CD4-positive, alpha-beta T cell (primary cell): ENCODE measurements at regions not wholly inside any gene's neighbourhood (a gene's known extent, or its start where the extent isn't known, plus 50 kb on each side); places are given as distances from the start of the nearest gene placed in this dataset.

ENCODE experiments used
- ATAC-seq: fragments of 200-7000 bp; cut with Tn5 transposase; one replicate; pipeline ENCODE4 v1.10.0; 2022; ENCODE audit warnings: mild to moderate bottlenecking; ENCODE audit not compliant: poor library complexity
- CTCF ChIA-PET: fragments of 350-600 bp; sonication (Branson Sonifier 250); formaldehyde crosslinking; loops from one replicate; lab custom pipeline; 2021; ENCODE audit warnings: antibody characterized with exemption, inconsistent platforms; lab: Charles Lee
- POLR2A ChIA-PET: fragments of 350-600 bp; sonication (Branson Sonifier 250); formaldehyde crosslinking; loops from one replicate; lab custom pipeline; 2021; ENCODE audit warnings: antibody characterized with exemption, inconsistent platforms; lab: Charles Lee
- DNase-seq, 14 experiments: peaks; one replicate each; pipeline ENCODE4 v3.0.0-alpha.2; 2013 to 2020; ENCODE audit warnings: mixed read lengths in 2 of 14
- H3K27ac ChIP-seq, 2 donors: one replicate each; pipeline versions ENCODE4 v1.5.1 to v1.7.0; 2013; ENCODE audit warnings: low read length in 2 of 2, low read depth in 1 of 2, mild to moderate bottlenecking in 1 of 2
- H3K27me3 ChIP-seq, 2 experiments: 1 replicate in 1 of 2; 2 replicates in 1 of 2; pipeline versions ENCODE4 v1.6.1 to v1.7.0; 2013; ENCODE audit warnings: low read length in 2 of 2, control low read depth in 1 of 2, mild to moderate bottlenecking in 1 of 2, moderate library complexity in 1 of 2; ENCODE audit not compliant: insufficient read depth in 2 of 2, control insufficient read depth in 1 of 2
- H3K36me3 ChIP-seq: one replicate; pipeline ENCODE4 v1.6.1; 2013; ENCODE audit warnings: low read length, control low read depth; ENCODE audit not compliant: insufficient read depth
- H3K4me1 ChIP-seq: one replicate; pipeline ENCODE4 v1.6.1; 2013; ENCODE audit warnings: low read length, control low read depth; ENCODE audit not compliant: insufficient read depth
- H3K4me3 ChIP-seq: one replicate; pipeline ENCODE4 v1.5.1; 2013; ENCODE audit warnings: mild to moderate bottlenecking, low read length, moderate library complexity
- H3K9me3 ChIP-seq, 2 experiments: 1 replicate in 1 of 2; 2 replicates in 1 of 2; pipeline versions ENCODE4 v1.6.1 to v1.7.0; 2013; ENCODE audit warnings: low read length in 2 of 2, mild to moderate bottlenecking in 2 of 2, control low read depth in 1 of 2, moderate library complexity in 1 of 2; ENCODE audit not compliant: control insufficient read depth in 1 of 2, insufficient read depth in 1 of 2
- H3K27ac Mint-ChIP-seq: one replicate; pipeline ENCODE4 v1.8.0; 2020; ENCODE audit warnings: mixed read lengths
- H3K27me3 Mint-ChIP-seq: one replicate; pipeline ENCODE4 v1.8.0; 2021; ENCODE audit warnings: mixed read lengths
- H3K36me3 Mint-ChIP-seq: one replicate; pipeline ENCODE4 v1.8.0; 2021; ENCODE audit warnings: low read depth, mixed read lengths
- H3K4me1 Mint-ChIP-seq: one replicate; pipeline ENCODE4 v1.8.0; 2021; ENCODE audit warnings: low read depth, mixed read lengths
- H3K4me3 Mint-ChIP-seq: one replicate; pipeline ENCODE4 v1.8.0; 2020; ENCODE audit warnings: mild to moderate bottlenecking, mixed read lengths
- H3K9me3 Mint-ChIP-seq: one replicate; pipeline ENCODE4 v1.8.0; 2020; ENCODE audit warnings: mixed read lengths
- intact Hi-C, 2 experiments: fragments of 100-400 bp; cut with DNase I in 1 of 2; cut with micrococcal nuclease in 1 of 2; formaldehyde crosslinking; loops; one replicate each; pipeline versions ENCODE4 v1.15.1 to v1.9.0; 2023 to 2025; cut with DNase I, micrococcal nuclease
- TF ChIP-seq, protein P1 (sequence below): fragments of 200-600 bp; IDR thresholded peaks from one replicate; pipeline ENCODE4 v1.8.0; 2022; ENCODE audit warnings: antibody characterized with exemption, mild to moderate bottlenecking

GRCh38 chr7:28277958-28278357, 97.4 kb upstream of the JAZF1 start:
- intact Hi-C loops: no loop called here
- TF ChIP-seq, protein P1, sequence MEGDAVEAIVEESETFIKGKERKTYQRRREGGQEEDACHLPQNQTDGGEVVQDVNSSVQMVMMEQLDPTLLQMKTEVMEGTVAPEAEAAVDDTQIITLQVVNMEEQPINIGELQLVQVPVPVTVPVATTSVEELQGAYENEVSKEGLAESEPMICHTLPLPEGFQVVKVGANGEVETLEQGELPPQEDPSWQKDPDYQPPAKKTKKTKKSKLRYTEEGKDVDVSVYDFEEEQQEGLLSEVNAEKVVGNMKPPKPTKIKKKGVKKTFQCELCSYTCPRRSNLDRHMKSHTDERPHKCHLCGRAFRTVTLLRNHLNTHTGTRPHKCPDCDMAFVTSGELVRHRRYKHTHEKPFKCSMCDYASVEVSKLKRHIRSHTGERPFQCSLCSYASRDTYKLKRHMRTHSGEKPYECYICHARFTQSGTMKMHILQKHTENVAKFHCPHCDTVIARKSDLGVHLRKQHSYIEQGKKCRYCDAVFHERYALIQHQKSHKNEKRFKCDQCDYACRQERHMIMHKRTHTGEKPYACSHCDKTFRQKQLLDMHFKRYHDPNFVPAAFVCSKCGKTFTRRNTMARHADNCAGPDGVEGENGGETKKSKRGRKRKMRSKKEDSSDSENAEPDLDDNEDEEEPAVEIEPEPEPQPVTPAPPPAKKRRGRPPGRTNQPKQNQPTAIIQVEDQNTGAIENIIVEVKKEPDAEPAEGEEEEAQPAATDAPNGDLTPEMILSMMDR: no peak
- ChIA-PET POLR2A (no interaction called here), CTCF (no interaction called here)
- DNase-seq (no peak), ATAC-seq (no peak)
- no peaks in the 10 kb centered on the region for H3K4me1 Mint-ChIP-seq
- Histone ChIP-seq H3K4me3 (no peak overlapping the region), H3K27ac (no peak overlapping the region), H3K9me3 (peaks cover 0 to 4% of the 10 kb centered on the region in 2 experiments), H3K36me3 (no peaks in the 10 kb centered on the region), H3K4me1 (no peaks in the 10 kb centered on the region), H3K27me3 (peaks cover 0 to 5% of the 10 kb centered on the region in 2 experiments)
- H3K9me3 Mint-ChIP-seq: peaks cover 5% of the 10 kb centered on the region
- no peaks in the 10 kb centered on the region for H3K36me3 Mint-ChIP-seq
- H3K27me3 Mint-ChIP-seq: peaks cover 19% of the 10 kb centered on the region
- H3K4me3 Mint-ChIP-seq: no peak overlapping the region
- H3K27ac Mint-ChIP-seq: no peak overlapping the region

DNA sequence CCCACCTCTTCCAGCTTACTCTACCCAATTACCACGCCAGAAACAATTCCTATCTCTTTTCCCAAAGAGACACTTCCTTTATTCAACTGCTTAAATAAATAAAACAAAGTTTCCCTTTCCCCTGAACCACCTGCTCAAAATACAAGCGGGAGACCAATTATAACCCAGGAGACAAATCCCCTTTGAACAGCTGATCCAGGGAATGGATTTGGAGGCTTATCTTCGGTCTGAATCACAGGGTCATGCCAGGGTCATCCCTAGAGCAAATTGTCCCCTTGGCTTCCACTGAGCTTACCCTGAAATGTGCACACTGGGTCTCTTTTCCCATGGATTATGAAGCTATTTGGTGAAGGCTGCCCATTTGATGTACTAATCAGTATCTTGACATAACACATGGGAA, 99.9 kb upstream of the JAZF1 start:
- ChIA-PET POLR2A (no interaction called here), CTCF (no interaction called here)
- no peak overlapping the region for H3K27ac Mint-ChIP-seq
- peaks cover 2% of the 10 kb centered on the region for H3K9me3 Mint-ChIP-seq
- H3K27me3 Mint-ChIP-seq: peaks cover 16% of the 10 kb centered on the region
- Histone ChIP-seq H3K9me3 (no peaks in the 10 kb centered on the region), H3K27ac (no peak overlapping the region), H3K36me3 (no peaks in the 10 kb centered on the region), H3K4me1 (no peaks in the 10 kb centered on the region), H3K4me3 (no peak overlapping the region), H3K27me3 (peaks cover 0 to 5% of the 10 kb centered on the region in 2 experiments)
- intact Hi-C loops: no loop called here
- TF ChIP-seq, protein P1: no peak
- DNase-seq (no peak), ATAC-seq (no peak)
- no peaks in the 10 kb centered on the region for H3K4me1 Mint-ChIP-seq
- no peaks in the 10 kb centered on the region for H3K36me3 Mint-ChIP-seq
- no peak overlapping the region for H3K4me3 Mint-ChIP-seq

DNA sequence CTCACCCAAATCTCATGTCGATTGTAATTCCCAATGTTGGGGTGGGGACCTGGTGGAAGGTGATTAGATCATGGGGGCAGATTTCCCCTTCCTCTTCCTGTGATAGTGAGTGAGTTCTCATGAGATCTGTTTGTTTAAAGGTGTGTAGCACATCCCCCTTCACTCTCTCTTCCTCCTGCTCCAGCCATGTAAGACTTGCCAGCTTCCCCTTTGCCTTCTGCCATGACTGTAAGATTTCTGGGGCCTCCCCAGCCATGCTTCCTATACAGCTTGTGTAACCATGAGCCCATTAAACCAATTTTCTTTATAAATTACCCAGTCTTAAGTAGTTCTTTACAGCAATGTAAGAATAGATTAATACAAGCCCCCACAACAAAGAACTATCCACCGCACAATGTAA, 109.9 kb upstream of the JAZF1 start:
- H3K9me3 Mint-ChIP-seq: no peaks in the 10 kb centered on the region
- Histone ChIP-seq H3K4me3 (no peak overlapping the region), H3K4me1 (no peaks in the 10 kb centered on the region), H3K27ac (no peak overlapping the region), H3K27me3 (peaks cover 0 to 4% of the 10 kb centered on the region in 2 experiments), H3K9me3 (no peaks in the 10 kb centered on the region), H3K36me3 (no peaks in the 10 kb centered on the region)
- H3K36me3 Mint-ChIP-seq: no peaks in the 10 kb centered on the region
- intact Hi-C loops: no loop called here
- no peak overlapping the region for H3K4me3 Mint-ChIP-seq
- TF ChIP-seq, protein P1: no peak
- H3K27me3 Mint-ChIP-seq: peaks cover 24% of the 10 kb centered on the region
- POLR2A ChIA-PET: no interaction called here
- DNase-seq: no peak
- CTCF ChIA-PET: no interaction called here
- H3K4me1 Mint-ChIP-seq: no peaks in the 10 kb centered on the region
- no peak for ATAC-seq
- H3K27ac Mint-ChIP-seq: no peak overlapping the region
